H9 (cell line): ENCODE measurements at regions not wholly inside any gene's neighbourhood (a gene's known extent, or its start where the extent isn't known, plus 50 kb on each side); places are given as distances from the start of the nearest gene placed in this dataset.

Experiments
- DNase-seq: peaks from one replicate; pipeline ENCODE4 v3.0.0-alpha.2; 2017
- H2AFZ ChIP-seq: one replicate; pipeline ENCODE4 v1.6.1; 2013; ENCODE audit warnings: mild to moderate bottlenecking, low read length, control low read depth, moderate library complexity
- H2AK5ac ChIP-seq: 2 replicates; pipeline ENCODE4 v1.6.1; 2013; ENCODE audit warnings: low read length, control low read depth, mixed read lengths; ENCODE audit not compliant: insufficient read length
- H2BK120ac ChIP-seq: one replicate; pipeline ENCODE4 v1.6.1; 2013; ENCODE audit warnings: low read depth, mild to moderate bottlenecking, low read length, control low read depth, inconsistent platforms; ENCODE audit not compliant: poor library complexity, severe bottlenecking
- H2BK12ac ChIP-seq: 2 replicates; pipeline ENCODE4 v1.6.1; 2013; ENCODE audit warnings: low read length, control low read depth, mixed read lengths, low read depth; ENCODE audit not compliant: insufficient read length
- H2BK15ac ChIP-seq: 2 replicates; pipeline ENCODE4 v1.6.1; 2013; ENCODE audit warnings: low read depth, low read length, control low read depth
- H2BK20ac ChIP-seq: one replicate; pipeline ENCODE4 v1.6.1; 2013; ENCODE audit warnings: low read depth, mild to moderate bottlenecking, low read length, control low read depth, inconsistent platforms; ENCODE audit not compliant: poor library complexity, severe bottlenecking
- H2BK5ac ChIP-seq: 2 replicates; pipeline ENCODE4 v1.6.1; 2013; ENCODE audit warnings: low read length, control low read depth, mixed read lengths; ENCODE audit not compliant: insufficient read length
- H3K14ac ChIP-seq: 2 replicates; pipeline ENCODE4 v1.6.1; 2013; ENCODE audit warnings: low read length, control low read depth; ENCODE audit not compliant: insufficient read depth
- H3K18ac ChIP-seq: 2 replicates; pipeline ENCODE4 v1.6.1; 2013; ENCODE audit warnings: low read depth, mild to moderate bottlenecking, mixed read lengths, low read length, control low read depth; ENCODE audit not compliant: insufficient read length
- H3K23ac ChIP-seq: 2 replicates; pipeline ENCODE4 v1.6.1; 2013; ENCODE audit warnings: low read length, control low read depth, mixed read lengths, low read depth; ENCODE audit not compliant: insufficient read length
- H3K23me2 ChIP-seq: 2 replicates; pipeline ENCODE4 v1.6.1; 2013; ENCODE audit warnings: low read depth, mild to moderate bottlenecking, mixed read lengths, low read length, control low read depth; ENCODE audit not compliant: insufficient read length, poor library complexity, severe bottlenecking
- H3K27ac ChIP-seq: 2 replicates; pipeline ENCODE4 v1.5.1; 2013; ENCODE audit warnings: low read length, control low read depth, mixed read lengths, low read depth; ENCODE audit not compliant: insufficient read length
- H3K27me3 ChIP-seq: 2 replicates; pipeline ENCODE4 v1.6.1; 2013; ENCODE audit warnings: low read length, control low read depth, inconsistent platforms; ENCODE audit not compliant: insufficient read depth
- H3K4ac ChIP-seq: 2 replicates; pipeline ENCODE4 v1.6.1; 2013; ENCODE audit warnings: low read depth, mild to moderate bottlenecking, control low read depth, inconsistent platforms, low read length, moderate library complexity
- H3K4me1 ChIP-seq: 2 replicates; pipeline ENCODE4 v1.6.1; 2013; ENCODE audit warnings: low read length, control low read depth, inconsistent platforms; ENCODE audit not compliant: insufficient read depth
- H3K4me2 ChIP-seq: 2 replicates; pipeline ENCODE4 v1.6.1; 2013; ENCODE audit warnings: low read length, control low read depth, mixed read lengths; ENCODE audit not compliant: insufficient read length, insufficient read depth
- H3K56ac ChIP-seq: 2 replicates; pipeline ENCODE4 v1.6.1; 2013; ENCODE audit warnings: low read depth, mild to moderate bottlenecking, mixed read lengths, low read length, control low read depth; ENCODE audit not compliant: insufficient read length
- H3K79me1 ChIP-seq: 2 replicates; pipeline ENCODE4 v1.6.1; 2013; ENCODE audit warnings: low read depth, mild to moderate bottlenecking, moderate library complexity, low read length, control low read depth, inconsistent platforms; ENCODE audit not compliant: insufficient read depth, poor library complexity, severe bottlenecking
- H3K79me2 ChIP-seq: 2 replicates; pipeline ENCODE4 v1.6.1; 2013; ENCODE audit warnings: low read length, control low read depth, inconsistent platforms; ENCODE audit not compliant: insufficient read depth
- H3K9ac ChIP-seq: 2 replicates; pipeline ENCODE4 v1.6.1; 2013; ENCODE audit warnings: low read length, control low read depth, mixed read lengths; ENCODE audit not compliant: insufficient read length; ENCODE audit errors: extremely low read depth
- H3K9me3 ChIP-seq: one replicate; pipeline ENCODE4 v1.6.1; 2013; ENCODE audit warnings: low read depth, low read length, inconsistent platforms; ENCODE audit not compliant: control insufficient read depth
- H3T11ph ChIP-seq: one replicate; pipeline ENCODE4 v1.6.1; 2013; ENCODE audit warnings: mild to moderate bottlenecking, low read length, control low read depth, inconsistent platforms
- H4K20me1 ChIP-seq: one replicate; pipeline ENCODE4 v1.6.1; 2013; ENCODE audit not compliant: control insufficient read depth, insufficient read length, insufficient read depth
- H4K5ac ChIP-seq: 2 replicates; pipeline ENCODE4 v1.6.1; 2013; ENCODE audit warnings: low read depth, mild to moderate bottlenecking, mixed read lengths, low read length, control low read depth; ENCODE audit not compliant: insufficient read length
- H4K8ac ChIP-seq: replicated peaks from 2 replicates; pipeline ENCODE4 v1.6.1; 2013; ENCODE audit warnings: low read length, control low read depth, mixed read lengths, low read depth; ENCODE audit not compliant: insufficient read length
- H4K91ac ChIP-seq: 2 replicates; pipeline ENCODE4 v1.6.1; 2013; ENCODE audit warnings: low read depth, mild to moderate bottlenecking, moderate library complexity, mixed read lengths, low read length, control low read depth; ENCODE audit not compliant: insufficient read length
- H3K27ac Mint-ChIP-seq, 3 experiments: 2 replicates in 2 of 3; 3 replicates in 1 of 3; pipeline ENCODE4 v1.8.0; 2020 to 2021; ENCODE audit warnings: mixed read lengths in 3 of 3, mild to moderate bottlenecking in 1 of 3, moderate library complexity in 1 of 3
- H3K27me3 Mint-ChIP-seq: 2 replicates; pipeline ENCODE4 v1.8.0; 2021; ENCODE audit warnings: low read depth, mild to moderate bottlenecking, moderate library complexity, mixed read lengths
- H3K36me3 Mint-ChIP-seq, 3 experiments: 2 replicates in 2 of 3; 3 replicates in 1 of 3; pipeline ENCODE4 v1.8.0; 2020 to 2021; ENCODE audit warnings: low read depth in 3 of 3, mixed read lengths in 3 of 3; ENCODE audit not compliant: insufficient read depth in 1 of 3
- H3K4me1 Mint-ChIP-seq, 2 experiments: 2 replicates each; pipeline ENCODE4 v1.8.0; 2020; ENCODE audit warnings: mixed read lengths in 2 of 2
- H3K4me3 Mint-ChIP-seq, 2 experiments: 2 replicates in 1 of 2; 3 replicates in 1 of 2; pipeline ENCODE4 v1.8.0; 2020 to 2021; ENCODE audit warnings: mild to moderate bottlenecking in 2 of 2, mixed read lengths in 2 of 2, moderate library complexity in 1 of 2
- H3K9me3 Mint-ChIP-seq, 2 experiments: 2 replicates in 1 of 2; 3 replicates in 1 of 2; pipeline ENCODE4 v1.8.0; 2020; ENCODE audit warnings: mild to moderate bottlenecking in 2 of 2, mixed read lengths in 2 of 2, moderate library complexity in 1 of 2
- WGBS: extraction: QIAGEN DNeasy Blood & Tissue Kit; methylation state at CpG from one replicate; pipeline ENCODE4 v1.1.7; 2013; ENCODE audit warnings: missing lambda C conversion rate, low lambda C conversion rate, mixed read lengths; ENCODE audit not compliant: insufficient read length; ENCODE audit errors: extremely low coverage; 5-methylcytosine and 5-hydroxymethylcytosine counted together
- TF ChIP-seq, protein P1 (sequence below): fragments of 200-600 bp; sonication (generic); conservative IDR thresholded peaks from 3 replicates; pipeline ENCODE4 v1.8.0; 2021; ENCODE audit warnings: antibody characterized with exemption, mild to moderate bottlenecking

- H3K27me3 ChIP-seq = no peaks in the 10 kb centered on the region
- H2BK12ac ChIP-seq = no peak overlapping the region
- no peak overlapping the region for H3T11ph ChIP-seq
- no peak overlapping the region for H3K14ac ChIP-seq
- Mint-ChIP-seq H3K4me3 (peak overlapping the region in 1 of 2 experiments; percentile 11; a peak in 1 of 5 replicates), H3K27ac (peak overlapping the region in 1 of 3 experiments; percentile 27; a peak in 1 of 7 replicates), H3K36me3 (peaks cover 0 to 2% (median 0%) of the 10 kb centered on the region in 3 experiments; a peak in 1 of 7 replicates), H3K4me1 (peaks cover 3 to 10% of the 10 kb centered on the region in 2 experiments; a peak in 3 of 4 replicates), H3K27me3 (no peaks in the 10 kb centered on the region), H3K9me3 (no peaks in the 10 kb centered on the region)
- no peak overlapping the region for H3K27ac ChIP-seq
- H3K23me2 ChIP-seq = no peaks in the 10 kb centered on the region
- no CpG with 5 or more reads among the region's 11 CpGs for WGBS
- no peak overlapping the region for H4K91ac ChIP-seq
- no peaks in the 10 kb centered on the region for H3K79me1 ChIP-seq
- H2AK5ac ChIP-seq = no peak overlapping the region
- no peak overlapping the region for H3K23ac ChIP-seq
- no peak overlapping the region for H4K8ac ChIP-seq
- no peaks in the 10 kb centered on the region for H4K20me1 ChIP-seq
- H2BK120ac ChIP-seq = no peak overlapping the region
- H3K79me2 ChIP-seq = no peaks in the 10 kb centered on the region
- H2BK20ac ChIP-seq = no peak overlapping the region
- H3K9me3 ChIP-seq = no peaks in the 10 kb centered on the region
- no peak overlapping the region for H2BK5ac ChIP-seq
- no peaks in the 10 kb centered on the region for H3K4me1 ChIP-seq
- no peak overlapping the region for H3K18ac ChIP-seq
- H3K9ac ChIP-seq = no peak overlapping the region
- H2AFZ ChIP-seq = peak overlapping the region; percentile 5
- no peak overlapping the region for H4K5ac ChIP-seq
- H3K4me2 ChIP-seq = no peak overlapping the region
- no peak overlapping the region for H3K56ac ChIP-seq
- DNase-seq = peak; percentile 84
- no peak overlapping the region for H3K4ac ChIP-seq
- no peak overlapping the region for H2BK15ac ChIP-seq
- TF ChIP-seq, protein P1, sequence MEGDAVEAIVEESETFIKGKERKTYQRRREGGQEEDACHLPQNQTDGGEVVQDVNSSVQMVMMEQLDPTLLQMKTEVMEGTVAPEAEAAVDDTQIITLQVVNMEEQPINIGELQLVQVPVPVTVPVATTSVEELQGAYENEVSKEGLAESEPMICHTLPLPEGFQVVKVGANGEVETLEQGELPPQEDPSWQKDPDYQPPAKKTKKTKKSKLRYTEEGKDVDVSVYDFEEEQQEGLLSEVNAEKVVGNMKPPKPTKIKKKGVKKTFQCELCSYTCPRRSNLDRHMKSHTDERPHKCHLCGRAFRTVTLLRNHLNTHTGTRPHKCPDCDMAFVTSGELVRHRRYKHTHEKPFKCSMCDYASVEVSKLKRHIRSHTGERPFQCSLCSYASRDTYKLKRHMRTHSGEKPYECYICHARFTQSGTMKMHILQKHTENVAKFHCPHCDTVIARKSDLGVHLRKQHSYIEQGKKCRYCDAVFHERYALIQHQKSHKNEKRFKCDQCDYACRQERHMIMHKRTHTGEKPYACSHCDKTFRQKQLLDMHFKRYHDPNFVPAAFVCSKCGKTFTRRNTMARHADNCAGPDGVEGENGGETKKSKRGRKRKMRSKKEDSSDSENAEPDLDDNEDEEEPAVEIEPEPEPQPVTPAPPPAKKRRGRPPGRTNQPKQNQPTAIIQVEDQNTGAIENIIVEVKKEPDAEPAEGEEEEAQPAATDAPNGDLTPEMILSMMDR = peak; percentile 97
Observed at GRCh38 chr5:102561894-102562760, 63.3 kb upstream of the SLCO6A1 start.
